GM12892 (cell line): ENCODE measurements at regions not wholly inside any gene's neighbourhood (a gene's known extent, or its start where the extent isn't known, plus 50 kb on each side); places are given as distances from the start of the nearest gene placed in this dataset.

Source experiments
- POLR2A ChIP-seq: IDR thresholded peaks from 2 replicates; pipeline ENCODE4 v1.6.1; 2011; ENCODE audit warnings: low read depth, low read length, control low read depth
- POLR2AphosphoS5 ChIP-seq: IDR thresholded peaks from 2 replicates; pipeline ENCODE4 v1.6.1; 2011; ENCODE audit warnings: low read depth, low read length, control low read depth

- no peak for TF ChIP-seq POLR2A
- TF ChIP-seq POLR2AphosphoS5 = no peak
These were observed 138.9 kb upstream of the SLC13A1 start for GRCh38 chr7:123338688-123339087.
